Sigmoid colon (tissue), 4 donors: ENCODE measurements at regions not wholly inside any gene's neighbourhood (a gene's known extent, or its start where the extent isn't known, plus 50 kb on each side); places are given as distances from the start of the nearest gene placed in this dataset.

Experiments used
- EP300 ChIP-seq, 4 donors: sonication (generic); formaldehyde crosslinking; IDR thresholded peaks; one replicate each; pipeline ENCODE4 v1.6.1; 2017; ENCODE audit warnings: antibody characterized with exemption in 4 of 4
- POLR2AphosphoS5 ChIP-seq, 4 donors: sonication (generic); formaldehyde crosslinking; IDR thresholded peaks; one replicate each; pipeline ENCODE4 v1.6.1; 2017; ENCODE audit warnings: antibody characterized with exemption in 4 of 4

DNA sequence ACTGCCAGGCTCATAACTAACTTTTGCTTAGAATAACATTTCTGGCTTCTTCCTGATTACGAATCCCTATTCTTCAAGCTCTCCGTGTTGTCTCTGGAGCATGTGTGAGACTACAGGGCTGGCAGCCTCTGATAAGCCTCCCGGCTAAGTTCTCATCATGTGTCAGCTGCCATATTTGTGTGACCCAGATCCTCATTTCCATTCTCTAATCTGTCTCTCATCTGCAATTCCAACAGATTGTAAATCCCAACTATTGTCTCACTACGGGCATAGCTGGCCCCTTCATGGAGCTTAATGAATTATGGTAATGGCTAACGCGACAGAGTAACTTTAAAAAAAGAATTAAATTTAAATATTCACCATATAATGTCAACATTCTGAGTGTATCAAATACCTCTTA is 165.4 kb downstream of the CMPK2 start:
- no peak for TF ChIP-seq POLR2AphosphoS5 (IDR thresholded peaks at IDR 0.05)
- no peak for TF ChIP-seq EP300 (IDR thresholded peaks at IDR 0.05)
